HG03097 (cell line): ENCODE measurements at regions not wholly inside any gene's neighbourhood (a gene's known extent, or its start where the extent isn't known, plus 50 kb on each side); places are given as distances from the start of the nearest gene placed in this dataset.
"Not testable (repeated sequence)": the region's sequence is repeated elsewhere in the genome, so short reads cannot be mapped to it uniquely, and the experiment has no call there.

Experiments
- ATAC-seq: cut with Tn5 transposase; IDR thresholded peaks from one replicate; pipeline ENCODE4 v1.9.1; 2021; ENCODE audit not compliant: unreplicated experiment, low FRiP score

DNA sequence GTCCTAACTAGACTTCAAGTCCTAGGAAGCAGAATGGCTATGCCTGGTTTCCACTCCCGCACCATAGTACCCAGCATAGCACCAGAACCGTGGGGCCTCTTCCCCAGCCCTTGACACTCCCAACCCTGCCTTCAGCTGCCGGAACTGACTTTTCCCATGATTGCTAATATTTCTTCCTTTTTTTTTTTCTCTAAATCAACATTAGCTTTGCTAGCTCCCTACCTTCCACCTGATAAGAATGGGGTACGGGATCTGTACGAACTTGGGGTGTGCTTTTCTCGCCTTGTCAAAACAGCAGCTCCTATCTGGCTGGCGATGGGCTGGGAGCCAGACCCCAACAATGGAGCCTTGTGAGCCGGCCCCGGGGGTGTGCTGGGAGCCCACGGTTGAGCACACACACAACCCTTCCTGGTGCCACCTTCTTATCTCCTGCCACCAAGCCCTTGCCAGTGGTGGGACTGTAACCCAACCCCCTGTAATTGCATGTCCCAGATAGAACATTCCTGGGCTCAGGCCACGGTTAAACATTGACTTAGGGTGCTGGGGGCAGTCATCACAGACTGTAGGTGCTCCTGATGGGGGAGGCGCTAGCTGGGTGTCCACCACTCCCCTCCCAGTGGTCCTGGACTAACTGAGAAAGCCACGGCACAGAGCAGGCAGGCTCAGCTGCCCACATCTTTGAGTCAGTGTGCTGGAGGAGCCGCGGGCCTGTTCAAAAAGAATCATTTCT lies 213.0 kb upstream of the HAAO start:
- ATAC-seq = no peak

DNA sequence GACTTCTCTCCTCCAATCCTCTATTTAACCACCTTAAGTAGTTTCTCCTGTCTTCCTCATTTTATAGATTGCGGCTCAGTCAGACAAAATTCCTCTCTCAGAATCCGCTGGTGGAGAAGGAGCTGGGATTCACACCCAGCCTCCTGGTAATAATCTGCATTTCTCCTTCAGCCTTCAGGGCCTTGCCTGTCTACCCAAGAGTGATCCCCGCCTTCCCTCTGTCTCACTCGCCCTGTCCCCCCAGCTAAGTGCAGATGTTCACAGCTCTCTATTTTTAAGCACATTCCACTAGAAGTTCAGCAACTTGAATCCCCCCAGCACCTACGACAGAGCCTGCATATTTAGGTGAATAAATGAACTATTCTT lies 212.5 kb upstream of the HAAO start:
- ATAC-seq = no peak

DNA sequence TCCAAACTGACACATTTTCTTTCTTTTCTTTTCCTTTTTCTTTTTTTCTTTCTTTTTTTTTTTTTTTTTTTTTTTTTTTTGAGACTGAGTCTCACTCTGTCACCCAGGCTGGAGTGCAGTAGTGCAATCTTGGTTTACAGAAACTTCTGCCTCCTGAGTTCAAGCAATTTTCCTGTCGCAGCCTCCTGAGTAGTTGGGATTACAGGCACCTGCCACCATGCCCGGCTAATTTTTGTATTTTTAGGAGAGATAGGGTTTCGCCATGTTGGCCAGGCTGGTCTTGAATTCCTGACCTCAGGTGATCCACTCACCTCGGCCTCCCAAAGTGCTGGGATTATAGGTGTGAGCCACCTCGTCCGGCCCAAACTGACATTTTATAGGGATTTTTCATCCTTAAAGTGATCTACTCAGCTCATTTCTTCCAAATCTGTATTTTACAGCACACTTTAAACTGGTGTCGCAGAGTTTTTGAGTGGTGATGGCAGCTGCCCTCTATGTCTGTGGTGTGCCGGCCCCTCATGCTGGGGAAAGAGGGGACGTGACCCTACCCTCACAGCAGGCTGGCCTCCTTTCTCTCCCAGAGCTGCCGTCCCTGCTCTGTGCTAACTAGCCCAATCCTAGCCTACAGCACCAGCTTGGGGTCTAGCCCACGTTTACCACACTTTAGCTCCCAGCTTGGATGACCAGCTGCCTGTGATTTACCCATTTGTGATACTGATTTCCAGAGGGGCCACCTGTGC lies 211.9 kb upstream of the HAAO start:
- not testable (repeated sequence) for ATAC-seq

DNA sequence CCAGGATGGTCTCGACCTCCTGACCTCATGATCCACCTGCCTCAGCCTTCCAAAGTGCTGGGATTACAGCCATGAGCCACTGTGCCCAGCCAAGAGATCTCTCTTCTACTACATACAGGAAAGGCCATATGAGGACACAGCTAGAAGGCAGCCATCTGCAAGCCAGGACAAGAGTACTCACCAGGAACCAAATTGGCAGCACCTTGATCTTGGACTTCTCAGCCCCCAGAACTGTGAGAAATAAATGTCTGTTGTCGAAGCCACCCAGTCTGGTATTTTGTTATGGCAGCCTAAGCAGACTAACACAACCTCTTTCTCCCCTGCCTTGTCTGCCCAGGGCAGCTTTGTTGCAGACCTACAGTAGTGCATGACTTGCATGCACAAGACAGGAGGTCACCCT lies 211.3 kb upstream of the HAAO start:
- ATAC-seq = no peak

DNA sequence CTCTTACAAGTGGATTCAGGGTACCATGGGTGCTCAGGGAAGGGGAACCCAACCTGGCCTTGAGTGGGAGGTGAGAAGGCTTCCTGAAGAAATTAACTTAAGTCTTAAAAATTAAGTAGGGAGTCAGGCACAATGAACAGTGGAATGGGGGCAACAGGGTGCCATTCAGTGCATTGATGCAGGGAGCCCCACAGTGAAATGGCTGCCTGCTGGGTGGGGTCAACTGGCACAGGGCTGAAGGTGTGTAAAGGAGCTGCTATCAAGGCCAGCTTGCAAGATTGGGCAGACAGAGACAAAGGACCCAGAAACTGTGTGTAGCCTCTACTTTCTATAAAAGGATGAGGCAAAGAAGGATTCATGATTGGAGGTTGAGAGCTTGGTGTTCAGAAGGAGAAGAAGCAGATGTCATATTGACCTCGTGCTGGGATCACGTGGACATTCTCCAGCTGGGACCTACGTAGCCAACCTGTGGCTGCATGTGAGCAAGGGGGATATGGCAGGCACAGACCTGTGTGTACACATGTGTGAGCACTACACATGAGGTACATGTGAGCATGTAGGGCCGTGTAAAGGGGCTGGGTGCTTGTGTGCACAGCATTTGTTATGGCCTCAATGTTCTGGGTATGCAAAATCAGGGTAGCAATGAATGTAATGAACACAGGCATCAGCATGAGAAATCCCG lies 209.5 kb upstream of the HAAO start:
- ATAC-seq = no peak

DNA sequence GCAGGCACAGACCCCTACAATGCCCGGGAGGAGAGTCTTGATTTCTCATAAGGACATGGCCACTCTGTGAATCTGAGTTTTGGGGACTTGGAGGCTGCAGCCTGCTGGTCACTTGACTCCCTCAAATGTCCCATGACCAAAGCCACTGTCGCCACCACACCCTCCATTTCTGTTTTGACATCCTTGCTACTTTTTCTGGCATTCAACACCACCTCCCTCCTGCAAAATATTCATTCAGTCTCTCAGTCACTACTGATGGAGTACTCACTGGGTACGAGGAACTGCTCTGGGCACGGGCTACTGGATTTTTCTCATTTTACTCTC lies 208.6 kb upstream of the HAAO start:
- no peak for ATAC-seq

DNA sequence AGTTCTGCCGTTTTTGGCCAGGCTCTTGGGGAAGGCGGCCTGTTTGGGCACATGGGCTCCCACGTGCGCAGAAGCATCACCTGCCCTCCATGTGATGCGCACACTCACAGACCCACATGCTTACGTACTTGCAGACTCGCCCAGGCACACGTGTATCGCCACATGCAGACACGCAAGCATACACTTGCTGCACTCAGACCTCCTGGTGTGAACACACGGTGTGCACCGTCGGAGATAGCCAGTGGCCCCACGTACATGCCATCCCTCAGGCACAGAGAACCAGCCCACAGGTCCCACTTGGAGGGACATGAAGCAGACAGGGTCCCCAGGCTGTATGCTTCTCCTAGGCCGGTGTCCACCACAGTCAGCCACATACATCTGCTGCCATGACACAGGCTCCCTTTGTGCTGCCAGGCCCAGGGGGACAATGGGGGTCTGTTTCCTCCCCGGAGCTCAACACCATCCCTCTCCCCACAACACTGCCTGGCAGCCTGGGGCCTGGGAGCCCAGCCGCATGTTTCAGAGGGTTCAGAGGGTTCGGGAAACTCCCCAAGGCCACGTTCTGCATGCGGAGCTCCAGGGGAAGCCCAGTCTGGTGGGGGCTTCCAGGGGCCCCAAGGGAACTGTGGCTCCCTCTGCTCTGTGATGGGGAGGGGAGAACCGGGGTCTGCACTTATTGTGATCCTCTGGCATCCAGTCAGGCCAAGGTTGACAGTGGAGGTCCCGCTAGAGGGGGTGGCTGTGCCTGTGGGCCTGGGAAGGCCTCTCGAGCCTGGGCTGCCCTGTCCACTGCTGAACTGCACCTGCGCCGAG lies 208.1 kb upstream of the HAAO start:
- ATAC-seq = no peak

DNA sequence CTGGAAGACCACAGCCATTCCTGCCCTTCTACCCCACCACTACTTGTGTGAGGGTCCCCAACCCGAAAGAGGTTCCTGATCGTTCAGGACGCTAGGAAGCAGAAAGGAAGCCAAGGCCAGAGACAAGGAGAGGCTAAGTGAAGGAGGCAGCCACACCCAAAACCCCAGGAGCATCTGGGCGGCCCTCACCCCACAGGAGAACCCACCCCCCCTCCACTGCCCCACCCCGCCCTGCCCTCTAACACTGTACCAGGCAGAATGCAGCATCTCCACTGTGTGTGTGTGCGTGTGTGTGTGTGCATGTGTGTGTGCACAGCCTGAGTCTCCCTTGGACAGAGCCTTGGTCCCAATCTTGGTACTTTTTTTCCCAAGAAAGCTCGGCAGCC lies 207.5 kb upstream of the HAAO start:
- no peak for ATAC-seq

DNA sequence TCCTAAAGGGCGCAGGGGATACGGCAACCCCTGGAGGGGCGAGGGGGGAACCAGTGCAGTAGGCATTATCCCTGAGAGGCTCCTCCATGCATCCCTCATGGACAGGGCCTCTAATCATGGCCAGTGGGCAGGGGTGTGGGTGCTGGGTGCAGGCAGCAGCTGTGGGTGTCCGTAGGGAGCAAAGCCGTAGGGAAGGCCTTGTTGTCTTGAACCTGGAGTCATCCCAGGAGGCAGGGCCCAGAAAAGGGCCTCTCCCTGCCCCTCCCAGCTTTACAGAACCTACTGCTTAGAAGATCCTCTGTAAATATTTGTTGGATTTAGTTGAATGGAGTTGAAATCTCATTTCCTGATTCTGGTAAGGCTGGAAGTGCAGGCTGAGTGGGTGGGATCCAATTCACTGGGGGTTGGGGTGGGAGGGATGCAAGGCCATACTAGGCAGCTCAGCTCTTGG lies 207.0 kb upstream of the HAAO start:
- ATAC-seq = no peak

DNA sequence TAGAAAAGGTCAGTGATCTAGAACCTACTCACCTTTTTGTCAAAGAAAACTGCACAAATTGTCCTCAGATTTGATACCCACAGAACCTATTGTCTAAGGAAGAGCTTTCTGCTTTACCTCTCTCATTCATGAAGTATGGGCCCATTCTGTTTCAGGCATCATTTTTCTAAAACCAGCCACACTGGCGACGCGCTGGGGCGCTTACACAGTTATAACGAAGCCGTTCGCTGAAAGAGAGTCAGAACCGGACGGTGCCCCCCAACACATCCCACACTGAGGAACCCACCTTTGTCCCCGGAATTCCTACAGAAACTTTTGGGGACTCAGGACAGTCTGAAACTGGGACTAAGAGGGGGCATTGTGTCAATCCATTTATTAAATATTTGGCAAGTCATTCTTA lies 206.3 kb upstream of the HAAO start:
- ATAC-seq = no peak

DNA sequence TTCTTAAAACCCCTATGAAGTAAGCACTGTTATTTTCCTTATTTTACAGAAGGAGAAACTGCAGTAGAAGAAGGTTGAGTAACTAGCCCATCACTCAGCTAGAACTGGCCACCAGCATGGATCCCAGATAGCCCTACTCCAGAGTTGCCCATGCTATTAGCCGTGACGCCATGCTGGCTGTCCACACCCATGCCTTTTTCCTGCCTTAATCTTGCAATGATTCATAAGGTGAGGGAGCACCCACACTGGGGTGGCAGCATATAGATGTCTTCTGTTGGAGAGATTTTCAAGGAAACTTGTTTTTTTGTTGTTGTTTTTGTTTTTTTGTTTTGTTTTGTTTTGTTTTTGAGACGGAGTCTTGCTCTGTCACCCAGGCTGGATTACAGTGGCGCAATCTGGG lies 204.1 kb upstream of the HAAO start:
- ATAC-seq = no peak

DNA sequence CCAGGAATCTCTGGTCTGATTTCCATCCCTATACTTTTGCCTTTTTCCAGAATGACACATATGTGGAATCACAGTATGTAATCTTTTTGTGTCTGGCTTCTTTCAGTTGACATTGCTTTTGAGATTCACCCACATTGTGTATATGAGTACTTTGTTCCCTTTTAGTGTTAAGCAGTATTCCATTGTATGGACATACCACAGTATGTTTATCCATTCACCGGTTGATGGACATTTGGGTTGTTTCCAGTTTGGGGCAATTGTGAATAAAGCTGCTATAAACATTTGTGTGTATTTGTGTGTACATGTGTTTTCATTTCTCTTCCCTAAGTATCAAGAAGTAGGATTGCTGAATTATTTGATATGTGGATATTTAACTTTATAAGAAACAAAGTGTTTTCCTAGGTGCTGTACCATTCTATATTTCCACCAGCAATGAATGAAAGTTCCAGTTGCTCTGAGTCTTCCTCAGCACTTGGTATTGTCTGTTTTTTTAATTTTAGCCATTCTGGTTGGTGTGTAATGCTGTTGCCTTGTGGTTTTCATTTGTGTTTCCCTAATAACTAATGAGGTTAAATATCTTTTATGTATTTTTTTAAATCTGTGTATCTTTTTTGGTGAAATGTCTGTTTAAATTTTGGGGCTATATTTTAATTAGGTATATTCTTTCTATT lies 203.5 kb upstream of the HAAO start:
- no peak for ATAC-seq

DNA sequence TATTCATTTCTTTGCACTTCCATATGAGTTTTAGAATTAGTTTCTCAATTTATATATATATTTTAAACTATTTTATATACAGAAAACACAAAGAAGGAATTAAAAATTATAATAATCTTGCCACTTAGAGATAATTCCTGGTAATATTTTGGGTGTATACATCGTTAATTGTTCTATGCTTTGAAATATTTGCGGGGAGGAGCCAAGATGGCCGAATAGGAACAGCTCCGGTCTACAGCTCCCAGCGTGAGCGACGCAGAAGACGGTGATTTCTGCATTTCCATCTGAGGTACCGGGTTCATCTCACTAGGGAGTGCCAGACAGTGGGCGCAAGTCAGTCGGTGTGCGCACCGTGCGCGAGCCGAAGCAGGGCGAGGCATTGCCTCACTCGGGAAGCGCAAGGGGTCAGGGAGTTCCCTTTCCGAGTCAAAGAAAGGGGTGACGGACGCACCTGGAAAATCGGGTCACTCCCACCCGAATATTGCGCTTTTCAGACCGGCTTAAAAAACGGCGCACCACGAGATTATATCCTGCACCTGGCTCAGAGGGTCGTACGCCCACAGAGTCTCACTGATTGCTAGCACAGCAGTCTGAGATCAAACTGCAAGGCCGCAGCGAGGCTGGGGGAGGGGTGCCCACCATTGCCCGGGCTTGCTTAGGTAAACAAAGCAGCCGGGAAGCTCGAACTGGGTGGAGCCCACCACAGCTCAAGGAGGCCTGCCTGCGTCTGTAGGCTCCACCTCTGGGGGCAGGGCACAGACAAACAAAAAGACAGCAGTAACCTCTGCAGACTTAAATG lies 197.1 kb upstream of the HAAO start:
- not testable (repeated sequence) for ATAC-seq

DNA sequence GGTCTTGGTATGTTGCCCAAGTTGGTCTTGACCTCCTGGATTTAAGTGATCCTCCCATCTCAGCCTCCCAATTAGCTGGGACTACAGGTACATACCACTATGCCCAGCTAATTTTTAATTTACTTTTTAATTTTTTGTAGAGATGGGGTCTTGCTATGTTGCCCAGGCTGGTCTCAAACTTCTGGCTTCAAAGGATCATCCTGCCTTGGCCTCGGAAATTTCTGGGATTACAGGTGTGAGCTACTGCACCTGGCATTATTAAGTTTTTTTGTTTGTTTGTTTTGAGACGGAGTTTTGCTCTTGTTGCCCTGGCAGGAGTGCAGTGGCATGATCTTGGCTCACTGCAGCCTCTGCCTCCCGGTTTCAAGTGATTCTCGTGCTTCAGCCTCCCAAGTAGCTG lies 195.7 kb upstream of the HAAO start:
- not testable (repeated sequence) for ATAC-seq

DNA sequence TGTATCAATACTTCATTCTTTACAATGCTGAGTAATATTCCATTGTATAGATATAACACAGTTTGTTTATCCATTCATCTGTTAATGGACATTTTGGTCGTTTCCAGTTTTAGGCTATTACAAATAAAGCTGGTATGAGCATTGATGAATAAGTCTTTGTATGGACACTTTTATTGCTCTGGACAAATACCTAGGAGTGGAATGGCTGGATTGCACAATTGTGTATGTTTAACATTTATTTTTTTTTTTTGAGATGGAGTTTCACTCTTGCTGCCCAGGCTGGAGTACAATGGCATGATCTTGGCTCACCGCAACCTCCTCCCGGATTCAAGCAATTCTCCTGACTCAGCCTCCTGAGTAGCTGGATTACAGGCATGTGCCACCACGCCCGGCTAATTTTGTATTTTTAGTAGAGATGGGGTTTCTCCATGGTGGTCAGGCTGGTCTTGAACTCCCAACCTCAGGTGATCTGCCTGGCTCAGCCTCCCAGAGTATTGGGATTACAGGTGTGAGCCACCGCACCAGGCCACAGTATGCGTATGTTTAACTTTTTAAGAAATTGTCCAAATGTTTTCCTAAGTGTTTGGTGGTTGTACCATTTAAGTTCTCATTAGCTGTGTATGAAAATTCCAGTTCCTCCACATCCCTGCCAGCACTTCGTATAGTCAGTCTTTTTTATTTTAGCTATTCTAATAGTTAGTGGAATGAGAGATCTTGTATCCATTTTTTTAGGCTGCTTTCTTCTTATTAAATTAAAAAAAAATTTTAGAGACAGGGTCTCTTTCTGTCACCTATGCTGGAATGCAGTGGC lies 194.9 kb upstream of the HAAO start:
- ATAC-seq = no peak

DNA sequence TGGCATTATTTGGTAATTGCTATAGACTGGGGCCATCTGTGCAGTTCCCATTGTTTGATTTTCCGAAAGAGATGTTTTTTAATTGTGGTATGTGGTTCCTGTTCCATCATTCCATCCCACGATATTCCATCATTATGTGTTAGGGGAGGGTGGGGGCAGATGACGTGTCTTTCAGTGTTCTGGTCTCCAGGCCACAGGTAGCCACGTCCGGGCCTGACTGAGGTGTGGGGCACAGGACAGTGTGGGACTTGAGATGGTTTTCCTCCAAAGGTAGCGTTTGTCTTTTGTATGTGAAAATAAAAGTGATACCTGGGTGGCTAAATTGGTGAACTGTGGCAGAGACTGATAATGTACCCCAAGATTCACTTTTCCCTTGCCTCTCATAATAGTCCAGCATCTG lies 192.2 kb upstream of the HAAO start:
- no peak for ATAC-seq

DNA sequence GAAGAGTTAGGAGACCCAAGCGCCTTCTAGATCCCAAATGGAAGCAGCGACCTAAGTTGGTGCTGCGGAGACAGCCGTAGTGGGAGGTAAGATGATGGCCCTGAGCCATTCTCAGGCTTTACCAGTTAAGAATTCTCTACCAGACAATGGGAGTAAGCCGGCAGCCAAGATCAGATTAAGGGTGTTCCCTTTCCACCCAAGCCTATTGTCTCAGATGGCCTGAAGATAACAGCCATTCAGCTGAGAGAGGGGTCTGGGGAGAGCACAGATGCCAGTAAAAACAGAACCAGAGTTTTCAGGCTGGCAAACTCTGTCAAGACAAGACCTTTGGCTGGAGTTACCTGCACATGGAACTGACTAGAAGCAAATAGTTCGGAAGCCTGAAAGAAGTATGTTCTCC lies 191.7 kb upstream of the HAAO start:
- no peak for ATAC-seq

DNA sequence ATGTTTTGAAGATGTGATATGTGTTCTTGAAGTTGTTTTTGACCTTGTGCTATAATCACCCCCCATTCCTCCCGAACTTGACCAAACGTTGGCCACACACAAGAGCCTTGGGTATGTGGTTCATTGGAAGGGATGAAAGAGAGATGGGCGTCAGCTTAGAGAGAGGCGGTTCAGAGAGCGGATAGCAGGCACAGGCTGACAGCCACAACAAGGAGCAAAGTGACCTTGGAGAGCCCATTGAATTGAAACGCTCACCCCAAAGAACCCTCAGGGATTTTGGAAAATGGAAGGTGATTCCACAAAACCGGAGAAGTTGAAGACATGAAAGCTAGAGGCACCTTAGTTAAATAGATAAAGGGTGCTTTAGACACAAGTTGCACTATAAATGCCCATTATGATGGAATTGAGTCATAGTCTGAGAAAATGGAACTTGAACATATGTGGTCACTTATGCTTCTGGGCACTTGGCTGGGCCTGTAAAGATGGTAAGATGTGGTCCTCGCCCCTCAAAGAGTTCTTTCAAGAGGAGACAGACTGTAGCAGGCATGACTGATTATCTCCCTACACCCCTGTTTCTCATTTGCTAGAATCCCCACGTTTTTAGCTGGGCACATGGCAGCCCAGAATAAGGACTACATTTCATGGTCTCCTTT lies 188.5 kb upstream of the HAAO start:
- no peak for ATAC-seq
